ENCODE measurements at regions not wholly inside any gene's neighbourhood (a gene's known extent, or its start where the extent isn't known, plus 50 kb on each side); places are given as distances from the start of the nearest gene placed in this dataset.
"Not testable (repeated sequence)": the region's sequence is repeated elsewhere in the genome, so short reads cannot be mapped to it uniquely, and the experiment has no call there.

DNA sequence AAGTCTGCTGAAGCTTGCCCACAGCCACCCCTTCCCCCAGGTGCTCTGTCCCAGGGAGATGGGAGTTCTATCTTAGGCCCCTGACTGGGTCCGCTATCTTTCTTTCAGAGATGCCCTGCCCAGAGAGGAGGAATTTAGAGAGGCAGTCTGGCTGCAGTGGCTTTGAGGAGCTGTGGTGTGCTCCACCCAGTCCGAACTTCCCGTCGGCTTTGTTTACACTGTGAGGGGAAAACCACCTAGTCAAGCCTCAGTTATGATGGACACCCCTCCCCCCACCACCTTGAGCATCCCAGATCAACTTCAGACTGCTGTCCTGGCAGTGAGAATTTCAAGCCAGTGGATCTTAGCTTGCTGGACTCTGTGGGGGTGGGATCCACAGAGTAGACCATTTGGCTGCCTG lies 118.3 kb upstream of the ZEB2 start:
- not testable (repeated sequence) for TF ChIP-seq CTCF (IDR thresholded peaks at IDR 0.05; ENCODE audit: insufficient read depth, low read length); POLR2AphosphoS5 (IDR thresholded peaks at IDR 0.05; ENCODE audit: low read depth); SPI1 (IDR thresholded peaks at IDR 0.05; ENCODE audit: borderline replicate concordance, low read depth); GABPA (IDR thresholded peaks at IDR 0.05; ENCODE audit: low read depth)
- TF ChIP-seq, protein P1, sequence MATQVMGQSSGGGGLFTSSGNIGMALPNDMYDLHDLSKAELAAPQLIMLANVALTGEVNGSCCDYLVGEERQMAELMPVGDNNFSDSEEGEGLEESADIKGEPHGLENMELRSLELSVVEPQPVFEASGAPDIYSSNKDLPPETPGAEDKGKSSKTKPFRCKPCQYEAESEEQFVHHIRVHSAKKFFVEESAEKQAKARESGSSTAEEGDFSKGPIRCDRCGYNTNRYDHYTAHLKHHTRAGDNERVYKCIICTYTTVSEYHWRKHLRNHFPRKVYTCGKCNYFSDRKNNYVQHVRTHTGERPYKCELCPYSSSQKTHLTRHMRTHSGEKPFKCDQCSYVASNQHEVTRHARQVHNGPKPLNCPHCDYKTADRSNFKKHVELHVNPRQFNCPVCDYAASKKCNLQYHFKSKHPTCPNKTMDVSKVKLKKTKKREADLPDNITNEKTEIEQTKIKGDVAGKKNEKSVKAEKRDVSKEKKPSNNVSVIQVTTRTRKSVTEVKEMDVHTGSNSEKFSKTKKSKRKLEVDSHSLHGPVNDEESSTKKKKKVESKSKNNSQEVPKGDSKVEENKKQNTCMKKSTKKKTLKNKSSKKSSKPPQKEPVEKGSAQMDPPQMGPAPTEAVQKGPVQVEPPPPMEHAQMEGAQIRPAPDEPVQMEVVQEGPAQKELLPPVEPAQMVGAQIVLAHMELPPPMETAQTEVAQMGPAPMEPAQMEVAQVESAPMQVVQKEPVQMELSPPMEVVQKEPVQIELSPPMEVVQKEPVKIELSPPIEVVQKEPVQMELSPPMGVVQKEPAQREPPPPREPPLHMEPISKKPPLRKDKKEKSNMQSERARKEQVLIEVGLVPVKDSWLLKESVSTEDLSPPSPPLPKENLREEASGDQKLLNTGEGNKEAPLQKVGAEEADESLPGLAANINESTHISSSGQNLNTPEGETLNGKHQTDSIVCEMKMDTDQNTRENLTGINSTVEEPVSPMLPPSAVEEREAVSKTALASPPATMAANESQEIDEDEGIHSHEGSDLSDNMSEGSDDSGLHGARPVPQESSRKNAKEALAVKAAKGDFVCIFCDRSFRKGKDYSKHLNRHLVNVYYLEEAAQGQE (IDR thresholded peaks at IDR 0.05; ENCODE audit: insufficient replicate concordance, low read depth) = not testable (repeated sequence)

Measured in HL-60 (cell line).